ENCODE measurements at regions not wholly inside any gene's neighbourhood (a gene's known extent, or its start where the extent isn't known, plus 50 kb on each side); places are given as distances from the start of the nearest gene placed in this dataset.
A peak's percentile ranks its signal among the peaks of the same experiment; 100 is the strongest.

DNA sequence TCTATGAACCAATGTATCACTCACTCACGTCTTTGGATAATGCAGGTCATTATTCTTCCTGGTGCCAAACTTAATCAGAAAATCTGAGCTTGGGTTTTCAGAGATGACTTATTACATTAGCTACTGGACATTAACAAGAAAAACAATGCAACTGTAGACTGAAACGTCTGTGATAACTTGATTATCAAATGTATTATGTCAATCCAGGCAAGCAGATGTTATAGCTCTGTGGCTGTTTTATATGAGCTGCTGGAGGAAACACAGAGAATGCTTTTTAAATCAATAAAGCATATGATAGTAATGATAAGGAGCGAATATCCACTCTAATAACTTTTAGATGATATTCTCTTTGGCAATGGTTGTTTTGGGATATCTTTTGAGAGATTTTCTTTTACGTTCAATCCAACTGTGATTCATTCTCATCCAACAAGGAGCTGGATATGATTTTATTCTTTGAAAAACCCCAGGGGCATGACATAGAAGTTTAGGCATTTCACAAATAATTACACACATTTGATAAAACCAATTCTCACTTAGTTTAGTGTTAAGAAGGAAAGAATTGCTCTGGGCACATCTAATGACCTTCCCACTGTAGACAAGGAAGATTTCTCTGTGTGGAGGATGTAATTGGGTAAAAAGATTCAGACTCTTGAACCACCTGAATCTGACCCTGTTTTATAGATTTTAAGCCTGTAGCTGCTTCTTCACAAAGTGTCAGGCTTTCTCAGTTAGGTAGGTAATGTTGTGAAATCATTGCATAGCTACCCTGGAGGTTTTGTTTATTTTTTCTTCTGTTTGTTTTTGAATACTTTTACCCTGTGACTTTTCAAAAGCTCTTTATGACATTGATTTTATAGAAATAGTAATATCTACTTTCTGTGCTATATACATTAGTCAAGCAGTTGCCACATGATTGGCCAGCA, 1124.7 kb downstream of the DNAJB9 start:
- peaks cover 5% of the 10 kb centered on the region for H3K4me1 ChIP-seq (ENCODE audit: insufficient read depth, low read length, severe bottlenecking)
- H3K9ac ChIP-seq (ENCODE audit: low read length) = no peak overlapping the region
- H2AFZ ChIP-seq (ENCODE audit: low read length) = no peak overlapping the region
- no peak for TF ChIP-seq EZH2 (IDR thresholded peaks at IDR 0.05; ENCODE audit: borderline replicate concordance, low read length)
- TF ChIP-seq, protein P1, sequence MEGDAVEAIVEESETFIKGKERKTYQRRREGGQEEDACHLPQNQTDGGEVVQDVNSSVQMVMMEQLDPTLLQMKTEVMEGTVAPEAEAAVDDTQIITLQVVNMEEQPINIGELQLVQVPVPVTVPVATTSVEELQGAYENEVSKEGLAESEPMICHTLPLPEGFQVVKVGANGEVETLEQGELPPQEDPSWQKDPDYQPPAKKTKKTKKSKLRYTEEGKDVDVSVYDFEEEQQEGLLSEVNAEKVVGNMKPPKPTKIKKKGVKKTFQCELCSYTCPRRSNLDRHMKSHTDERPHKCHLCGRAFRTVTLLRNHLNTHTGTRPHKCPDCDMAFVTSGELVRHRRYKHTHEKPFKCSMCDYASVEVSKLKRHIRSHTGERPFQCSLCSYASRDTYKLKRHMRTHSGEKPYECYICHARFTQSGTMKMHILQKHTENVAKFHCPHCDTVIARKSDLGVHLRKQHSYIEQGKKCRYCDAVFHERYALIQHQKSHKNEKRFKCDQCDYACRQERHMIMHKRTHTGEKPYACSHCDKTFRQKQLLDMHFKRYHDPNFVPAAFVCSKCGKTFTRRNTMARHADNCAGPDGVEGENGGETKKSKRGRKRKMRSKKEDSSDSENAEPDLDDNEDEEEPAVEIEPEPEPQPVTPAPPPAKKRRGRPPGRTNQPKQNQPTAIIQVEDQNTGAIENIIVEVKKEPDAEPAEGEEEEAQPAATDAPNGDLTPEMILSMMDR (IDR thresholded peaks at IDR 0.05; ENCODE audit: low read length) = no peak
- no peaks in the 10 kb centered on the region for H3K9me3 ChIP-seq (ENCODE audit: low read length)
- H3K4me2 ChIP-seq (ENCODE audit: low read length) = no peak overlapping the region
- H3K4me3 ChIP-seq (ENCODE audit: low read depth, low read length, poor library complexity, severe bottlenecking) = no peak overlapping the region
- H3F3A ChIP-seq (ENCODE audit: insufficient read depth, low read length) = no peaks in the 10 kb centered on the region
- no peaks in the 10 kb centered on the region for H3K79me2 ChIP-seq (ENCODE audit: insufficient read depth, low read length)
- H4K20me1 ChIP-seq (ENCODE audit: insufficient read depth, low read length) = no peaks in the 10 kb centered on the region
- H3K27ac ChIP-seq (ENCODE audit: low read depth, low read length, poor library complexity, severe bottlenecking) = no peak overlapping the region
- H3K27me3 ChIP-seq (ENCODE audit: insufficient read depth, low read length) = no peaks in the 10 kb centered on the region
- no peaks in the 10 kb centered on the region for H3K36me3 ChIP-seq (ENCODE audit: insufficient read depth, low read length)
- no peaks in the 10 kb centered on the region; the same call in 1 of the 2 replicates for H3K9me2 ChIP-seq (ENCODE audit: low read depth, low read length)

DNA sequence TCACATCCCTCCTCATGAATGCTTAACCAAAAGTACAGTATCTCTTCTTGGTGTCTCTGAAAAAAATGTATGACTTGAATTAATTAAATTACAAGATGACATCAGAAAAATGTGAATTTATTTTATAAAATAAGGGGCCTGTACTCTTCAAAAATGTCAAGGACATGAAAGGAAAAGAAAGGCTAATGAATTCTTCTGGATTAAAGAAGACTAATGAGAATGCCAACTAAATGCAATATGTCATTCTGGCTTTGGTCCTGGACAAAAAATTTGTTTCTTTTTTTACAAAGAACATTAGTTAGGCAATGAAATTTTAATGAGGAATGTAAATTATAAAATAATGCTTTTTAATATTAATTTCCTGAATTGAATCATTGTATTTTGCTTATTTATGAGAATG, 1125.7 kb downstream of the DNAJB9 start:
- Histone ChIP-seq H3K9me2 (ENCODE audit: low read depth, low read length) (no peaks in the 10 kb centered on the region; the same call in 1 of the 2 replicates), H2AFZ (ENCODE audit: low read length) (0 out of 2 replicates have a peak overlapping the region, but pooled peaks have one; percentile 64), H4K20me1 (ENCODE audit: insufficient read depth, low read length) (no peaks in the 10 kb centered on the region), H3F3A (ENCODE audit: insufficient read depth, low read length) (no peaks in the 10 kb centered on the region), H3K9ac (ENCODE audit: low read length) (no peak overlapping the region), H3K36me3 (ENCODE audit: insufficient read depth, low read length) (no peaks in the 10 kb centered on the region), H3K4me2 (ENCODE audit: low read length) (no peak overlapping the region), H3K9me3 (ENCODE audit: low read length) (no peaks in the 10 kb centered on the region), H3K4me1 (ENCODE audit: insufficient read depth, low read length, severe bottlenecking) (peaks cover 5% of the 10 kb centered on the region), H3K27me3 (ENCODE audit: insufficient read depth, low read length) (no peaks in the 10 kb centered on the region), H3K27ac (ENCODE audit: low read depth, low read length, poor library complexity, severe bottlenecking) (no peak overlapping the region), H3K4me3 (ENCODE audit: low read depth, low read length, poor library complexity, severe bottlenecking) (no peak overlapping the region), H3K79me2 (ENCODE audit: insufficient read depth, low read length) (no peaks in the 10 kb centered on the region)
- no peak for TF ChIP-seq EZH2 (IDR thresholded peaks at IDR 0.05; ENCODE audit: borderline replicate concordance, low read length)

DNA sequence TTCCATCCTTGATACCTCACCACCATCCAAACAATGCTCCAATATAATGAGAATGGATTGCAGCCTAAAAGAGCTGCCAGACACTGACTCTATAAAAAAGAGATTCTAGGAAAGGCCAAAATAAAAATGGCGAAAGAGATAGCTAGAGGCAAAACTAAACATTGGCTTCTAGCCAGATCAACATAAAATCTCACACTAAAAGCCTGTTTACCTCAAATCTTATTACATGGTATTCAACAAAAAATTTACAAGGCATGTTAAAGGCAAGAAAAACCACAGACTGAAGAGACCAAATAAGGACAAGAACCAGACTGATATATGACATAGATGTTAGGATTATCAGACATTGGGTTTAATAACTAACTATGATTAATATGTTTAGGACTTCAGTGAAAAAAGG, 1127.0 kb downstream of the DNAJB9 start:
- no peak overlapping the region for H3K9ac ChIP-seq (ENCODE audit: low read length)
- TF ChIP-seq, protein P1 (IDR thresholded peaks at IDR 0.05; ENCODE audit: low read length) = no peak
- no peak for TF ChIP-seq EZH2 (IDR thresholded peaks at IDR 0.05; ENCODE audit: borderline replicate concordance, low read length)

More for the DNA sequence above, 1127.0 kb downstream of the DNAJB9 start:
- no peak overlapping the region for H3K27ac ChIP-seq (ENCODE audit: low read depth, low read length, poor library complexity, severe bottlenecking)
- H3K79me2 ChIP-seq (ENCODE audit: insufficient read depth, low read length) = no peaks in the 10 kb centered on the region
- H3K27me3 ChIP-seq (ENCODE audit: insufficient read depth, low read length) = no peaks in the 10 kb centered on the region
- no peak overlapping the region for H3K4me3 ChIP-seq (ENCODE audit: low read depth, low read length, poor library complexity, severe bottlenecking)
- no peaks in the 10 kb centered on the region for H3K9me3 ChIP-seq (ENCODE audit: low read length)
- H3K36me3 ChIP-seq (ENCODE audit: insufficient read depth, low read length) = no peaks in the 10 kb centered on the region
- no peak overlapping the region for H2AFZ ChIP-seq (ENCODE audit: low read length)
- no peaks in the 10 kb centered on the region; the same call in 1 of the 2 replicates for H3K9me2 ChIP-seq (ENCODE audit: low read depth, low read length)
- H4K20me1 ChIP-seq (ENCODE audit: insufficient read depth, low read length) = no peaks in the 10 kb centered on the region
- H3K4me1 ChIP-seq (ENCODE audit: insufficient read depth, low read length, severe bottlenecking) = peaks cover 5% of the 10 kb centered on the region
- no peaks in the 10 kb centered on the region for H3F3A ChIP-seq (ENCODE audit: insufficient read depth, low read length)
- H3K4me2 ChIP-seq (ENCODE audit: low read length) = no peak overlapping the region
